ENCODE measurements at regions not wholly inside any gene's neighbourhood (a gene's known extent, or its start where the extent isn't known, plus 50 kb on each side); places are given as distances from the start of the nearest gene placed in this dataset.

GRCh38 chr2:61705625-61706024 is 148.2 kb downstream of the FAM161A start:
- DNase-seq (ENCODE audit: low spot score), result no peak
- in situ Hi-C loops (cut with MboI; ENCODE audit: low sequenced_read_pairs, unreplicated experiment), result no loop called here
- TF ChIP-seq CTCF (IDR thresholded peaks at IDR 0.05; ENCODE audit: borderline replicate concordance, control extremely low read depth, extremely low read depth, insufficient read depth, missing control alignments), result no peak

DNA sequence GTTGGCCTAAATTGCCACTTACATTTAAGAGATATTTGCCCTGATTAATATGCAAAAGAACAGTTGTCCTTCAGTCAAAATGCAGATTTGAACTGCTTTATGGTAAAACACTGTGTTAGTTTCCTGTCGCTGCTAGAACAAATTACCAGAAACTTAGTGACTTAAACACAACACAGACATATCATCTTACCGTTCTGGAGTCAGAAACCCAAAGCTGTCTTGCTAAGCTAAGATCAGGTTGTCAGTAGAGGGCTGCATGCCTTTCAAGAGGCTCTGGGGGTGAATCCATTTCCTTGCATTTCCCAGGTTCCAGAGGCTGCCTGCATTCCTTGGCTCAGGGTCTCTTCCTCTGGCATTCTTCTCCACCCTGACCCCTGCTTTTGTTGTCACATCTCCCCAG is 149.5 kb downstream of the FAM161A start:
- DNase-seq (ENCODE audit: low spot score), result no peak
- TF ChIP-seq CTCF (IDR thresholded peaks at IDR 0.05; ENCODE audit: borderline replicate concordance, control extremely low read depth, extremely low read depth, insufficient read depth, missing control alignments), result no peak
- in situ Hi-C loops (cut with MboI; ENCODE audit: low sequenced_read_pairs, unreplicated experiment), result no loop called here

- DNase-seq (ENCODE audit: low spot score), result no peak
- in situ Hi-C loops (cut with MboI; ENCODE audit: low sequenced_read_pairs, unreplicated experiment), result no loop called here
- no peak for TF ChIP-seq CTCF (IDR thresholded peaks at IDR 0.05; ENCODE audit: borderline replicate concordance, control extremely low read depth, extremely low read depth, insufficient read depth, missing control alignments)
These were observed 151.8 kb downstream of the FAM161A start for GRCh38 chr2:61702088-61702467.

- in situ Hi-C loops (cut with MboI; ENCODE audit: low sequenced_read_pairs, unreplicated experiment), result no loop called here
These were observed 153.4 kb downstream of the FAM161A start for GRCh38 chr2:61700464-61700863.

DNA sequence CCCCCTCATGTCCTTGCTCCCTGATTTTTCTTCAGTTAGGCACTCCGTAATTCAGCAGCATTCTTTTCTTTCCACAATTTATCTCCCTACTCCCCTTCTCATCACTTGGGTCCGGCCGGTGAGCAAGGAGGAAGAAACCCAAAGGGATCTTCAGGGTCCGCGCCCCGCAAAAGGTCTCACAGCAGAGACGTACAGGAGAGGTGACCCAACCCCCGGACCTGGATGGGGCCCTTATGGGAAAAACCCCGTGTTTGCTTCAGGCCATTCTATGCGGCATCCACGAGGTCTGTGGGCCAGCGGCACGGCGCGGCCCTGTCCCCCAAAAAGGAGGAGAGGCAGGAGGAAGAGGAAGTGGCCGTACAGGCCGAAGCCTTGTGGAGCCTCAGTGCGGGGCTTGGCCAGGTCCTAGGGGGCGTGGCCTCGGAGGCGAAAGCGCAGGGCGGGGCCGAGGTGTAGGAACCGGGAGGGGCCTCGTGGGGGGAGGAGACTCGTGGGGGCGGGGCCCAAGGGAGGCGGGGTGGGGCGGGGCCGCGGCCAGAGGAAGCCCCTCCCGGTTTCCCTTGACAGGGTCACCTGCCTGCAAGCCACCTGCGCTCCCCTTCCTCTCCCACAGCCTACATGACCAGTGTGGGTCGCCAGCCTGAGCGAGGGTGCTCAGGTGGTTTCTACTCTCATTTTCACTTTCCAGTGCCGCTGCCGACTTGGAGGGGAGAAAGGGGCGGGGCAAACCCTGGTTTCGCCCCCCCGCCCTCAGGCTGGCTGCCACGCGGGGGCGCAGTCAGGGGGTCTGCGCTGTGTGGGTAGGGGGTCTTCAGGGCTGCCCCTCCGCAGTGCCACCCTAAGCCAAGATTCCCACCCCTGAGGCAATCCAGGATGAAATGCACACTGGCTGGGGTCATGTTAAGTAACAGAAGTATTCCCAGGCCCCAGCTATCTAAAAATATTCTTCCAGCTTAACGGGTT is 156.4 kb upstream of the XPO1 start:
- in situ Hi-C loops (cut with MboI; ENCODE audit: low sequenced_read_pairs, unreplicated experiment), result no loop called here
- DNase-seq (ENCODE audit: low spot score), result peak; percentile 96
- TF ChIP-seq CTCF (IDR thresholded peaks at IDR 0.05; ENCODE audit: borderline replicate concordance, control extremely low read depth, extremely low read depth, insufficient read depth, missing control alignments), result peak; percentile 24

More at GRCh38 chr2:61700464-61700863, 153.4 kb downstream of the FAM161A start:
- no peak for DNase-seq (ENCODE audit: low spot score)
- TF ChIP-seq CTCF (IDR thresholded peaks at IDR 0.05; ENCODE audit: borderline replicate concordance, control extremely low read depth, extremely low read depth, insufficient read depth, missing control alignments), result no peak

GRCh38 chr2:61693744-61694143 is 155.6 kb upstream of the XPO1 start:
- no peak for DNase-seq (ENCODE audit: low spot score)
- in situ Hi-C loops (cut with MboI; ENCODE audit: low sequenced_read_pairs, unreplicated experiment), result no loop called here
- no peak for TF ChIP-seq CTCF (IDR thresholded peaks at IDR 0.05; ENCODE audit: borderline replicate concordance, control extremely low read depth, extremely low read depth, insufficient read depth, missing control alignments)

Measured in GM13976 (cell line).